Natural killer cell (primary cell): ENCODE measurements at regions not wholly inside any gene's neighbourhood (a gene's known extent, or its start where the extent isn't known, plus 50 kb on each side); places are given as distances from the start of the nearest gene placed in this dataset.

ENCODE experiments used
- ATAC-seq, 3 donors: fragments of 150-1000 bp in 2 of 3; fragments of 200-7000 bp in 1 of 3; cut with Tn5 transposase; 1 replicate in 1 of 3; 2 replicates in 2 of 3; pipeline ENCODE4 v1.10.0; 2021; ENCODE audit warnings: mild to moderate bottlenecking in 2 of 3, moderate library complexity in 2 of 3
- DNase-seq, 2 donors: peaks; one replicate each; pipeline versions ENCODE4 v3.0.0 to v3.0.0-alpha.2; 2013 to 2021; ENCODE audit warnings: mixed read lengths in 1 of 2
- H3K27ac ChIP-seq: one replicate; pipeline ENCODE4 v1.5.1; 2013; ENCODE audit warnings: mild to moderate bottlenecking, low read length
- H3K27me3 ChIP-seq: one replicate; pipeline ENCODE4 v1.6.1; 2013; ENCODE audit warnings: low read length; ENCODE audit not compliant: control insufficient read depth, insufficient read depth
- H3K36me3 ChIP-seq: one replicate; pipeline ENCODE4 v1.6.1; 2013; ENCODE audit warnings: low read length; ENCODE audit not compliant: control insufficient read depth, insufficient read depth
- H3K4me1 ChIP-seq: one replicate; pipeline ENCODE4 v1.6.1; 2013; ENCODE audit warnings: low read length; ENCODE audit not compliant: control insufficient read depth, insufficient read depth
- H3K4me3 ChIP-seq: one replicate; pipeline ENCODE4 v1.5.1; 2013; ENCODE audit warnings: low read length
- H3K9me3 ChIP-seq: one replicate; pipeline ENCODE4 v1.6.1; 2013; ENCODE audit warnings: low read length; ENCODE audit not compliant: control insufficient read depth, insufficient read depth
- H3K27ac Mint-ChIP-seq, 2 donors: one replicate each; pipeline ENCODE4 v1.8.0; 2022; ENCODE audit warnings: mild to moderate bottlenecking in 2 of 2, mixed read lengths in 2 of 2, moderate library complexity in 1 of 2
- H3K27me3 Mint-ChIP-seq, 2 donors: one replicate each; pipeline ENCODE4 v1.8.0; 2022; ENCODE audit warnings: low read depth in 2 of 2, mixed read lengths in 2 of 2
- H3K36me3 Mint-ChIP-seq: one replicate; pipeline ENCODE4 v1.8.0; 2022; ENCODE audit warnings: mixed read lengths
- H3K4me1 Mint-ChIP-seq, 2 donors: one replicate each; pipeline ENCODE4 v1.8.0; 2022; ENCODE audit warnings: mixed read lengths in 2 of 2
- H3K4me3 Mint-ChIP-seq: one replicate; pipeline ENCODE4 v1.8.0; 2022; ENCODE audit warnings: mild to moderate bottlenecking, moderate library complexity, mixed read lengths
- H3K9me3 Mint-ChIP-seq, 2 donors: one replicate each; pipeline ENCODE4 v1.8.0; 2022; ENCODE audit warnings: mixed read lengths in 2 of 2
- WGBS: methylation state at CpG from one replicate; pipeline ENCODE4 v1.1.7; 2013; ENCODE audit warnings: missing lambda C conversion rate; ENCODE audit not compliant: insufficient coverage; 5-methylcytosine and 5-hydroxymethylcytosine counted together
- intact Hi-C: fragments of 100-400 bp; cut with micrococcal nuclease; formaldehyde crosslinking; loops from one replicate; pipeline ENCODE4 v1.14.2; 2022
- TF ChIP-seq, protein P1 (sequence below): fragments of 200-600 bp; IDR thresholded peaks from one replicate; pipeline ENCODE4 v1.8.0; 2022; ENCODE audit warnings: antibody characterized with exemption

DNA sequence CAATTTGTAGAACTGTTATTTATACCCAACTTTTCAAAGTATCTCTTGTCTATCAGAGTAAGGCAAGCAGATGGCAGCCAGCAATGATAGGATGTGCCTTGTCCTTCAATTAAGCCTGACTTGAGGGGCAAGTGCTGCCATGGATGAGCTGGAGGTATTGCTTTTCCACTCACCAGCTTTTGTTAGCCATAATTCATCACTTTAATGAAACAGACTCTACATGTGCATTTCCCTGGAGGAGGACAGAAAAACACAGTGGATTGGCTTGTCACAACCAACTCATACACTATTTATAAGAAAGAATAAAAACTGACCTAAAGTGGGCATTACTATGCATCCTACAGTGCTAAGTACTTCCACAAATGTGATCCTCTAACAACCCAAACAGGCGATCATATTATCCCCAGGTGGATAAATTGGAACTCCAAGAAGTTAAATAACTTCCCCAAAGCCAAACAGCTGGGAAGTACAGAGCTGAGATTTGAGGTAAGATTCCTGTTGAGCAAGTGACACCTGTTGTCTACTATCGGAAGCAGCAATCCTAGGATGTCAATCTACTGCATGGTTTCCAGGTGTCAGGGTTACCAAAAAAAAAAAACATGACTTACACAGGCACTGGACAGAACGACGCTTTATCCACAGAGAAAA lies 73.9 kb upstream of the NRSN1 start:
- Histone ChIP-seq H3K27ac (no peak overlapping the region), H3K9me3 (no peaks in the 10 kb centered on the region), H3K36me3 (no peaks in the 10 kb centered on the region), H3K4me1 (no peaks in the 10 kb centered on the region), H3K4me3 (no peak overlapping the region), H3K27me3 (no peaks in the 10 kb centered on the region)
- H3K9me3 Mint-ChIP-seq: peaks cover 13 to 14% of the 10 kb centered on the region in 2 donors
- H3K4me1 Mint-ChIP-seq: no peaks in the 10 kb centered on the region
- ATAC-seq: no peak
- no peak for DNase-seq
- no peak overlapping the region for H3K27ac Mint-ChIP-seq
- TF ChIP-seq, protein P1, sequence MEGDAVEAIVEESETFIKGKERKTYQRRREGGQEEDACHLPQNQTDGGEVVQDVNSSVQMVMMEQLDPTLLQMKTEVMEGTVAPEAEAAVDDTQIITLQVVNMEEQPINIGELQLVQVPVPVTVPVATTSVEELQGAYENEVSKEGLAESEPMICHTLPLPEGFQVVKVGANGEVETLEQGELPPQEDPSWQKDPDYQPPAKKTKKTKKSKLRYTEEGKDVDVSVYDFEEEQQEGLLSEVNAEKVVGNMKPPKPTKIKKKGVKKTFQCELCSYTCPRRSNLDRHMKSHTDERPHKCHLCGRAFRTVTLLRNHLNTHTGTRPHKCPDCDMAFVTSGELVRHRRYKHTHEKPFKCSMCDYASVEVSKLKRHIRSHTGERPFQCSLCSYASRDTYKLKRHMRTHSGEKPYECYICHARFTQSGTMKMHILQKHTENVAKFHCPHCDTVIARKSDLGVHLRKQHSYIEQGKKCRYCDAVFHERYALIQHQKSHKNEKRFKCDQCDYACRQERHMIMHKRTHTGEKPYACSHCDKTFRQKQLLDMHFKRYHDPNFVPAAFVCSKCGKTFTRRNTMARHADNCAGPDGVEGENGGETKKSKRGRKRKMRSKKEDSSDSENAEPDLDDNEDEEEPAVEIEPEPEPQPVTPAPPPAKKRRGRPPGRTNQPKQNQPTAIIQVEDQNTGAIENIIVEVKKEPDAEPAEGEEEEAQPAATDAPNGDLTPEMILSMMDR: no peak
- intact Hi-C loops: no loop called here
- 98% methylated on average over 4 of the region's 4 CpGs for WGBS
- no peaks in the 10 kb centered on the region for H3K27me3 Mint-ChIP-seq
- H3K4me3 Mint-ChIP-seq: no peak overlapping the region
- no peaks in the 10 kb centered on the region for H3K36me3 Mint-ChIP-seq

DNA sequence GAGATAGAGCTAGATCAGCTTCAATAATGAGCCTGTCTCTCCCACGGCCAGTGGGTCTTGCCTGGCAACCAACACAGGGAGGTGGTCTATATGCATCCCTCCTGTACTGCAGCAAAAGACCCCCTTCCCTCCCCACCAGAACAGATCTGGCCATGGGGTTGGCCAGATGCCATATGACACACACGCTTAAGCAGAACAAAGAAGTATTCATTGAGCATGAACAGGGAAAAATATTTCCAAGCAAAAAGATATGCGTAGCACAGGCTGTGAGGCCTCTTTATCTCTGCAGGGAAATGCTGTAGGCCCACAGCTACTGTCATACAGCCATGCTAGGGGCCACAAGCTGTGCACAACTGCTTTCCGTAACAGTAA lies 73.4 kb upstream of the NRSN1 start:
- intact Hi-C loops: no loop called here
- 89% methylated on average over 4 of the region's 4 CpGs for WGBS

DNA sequence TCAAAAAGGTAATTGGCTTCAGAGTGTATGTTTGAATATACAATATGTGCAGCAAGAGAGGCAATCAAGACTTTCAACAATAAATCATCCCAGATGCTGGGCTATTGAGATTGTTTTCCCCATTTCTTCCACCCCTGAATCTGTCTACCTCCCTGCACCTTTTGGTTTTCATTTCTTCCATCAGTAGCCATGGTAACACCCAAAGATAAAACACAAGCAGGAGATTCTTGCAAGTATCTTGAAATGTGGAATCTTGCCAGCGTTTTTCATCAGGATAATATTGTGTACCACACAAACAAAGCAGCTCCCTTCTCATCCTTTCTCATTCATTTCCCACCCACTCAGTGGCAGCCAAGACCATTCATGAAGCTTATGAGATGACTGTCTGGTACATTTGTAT lies 73.0 kb upstream of the NRSN1 start:
- Histone ChIP-seq H3K27me3 (no peaks in the 10 kb centered on the region), H3K27ac (no peak overlapping the region), H3K4me3 (no peak overlapping the region), H3K36me3 (no peaks in the 10 kb centered on the region), H3K4me1 (no peaks in the 10 kb centered on the region), H3K9me3 (no peaks in the 10 kb centered on the region)
- H3K27me3 Mint-ChIP-seq: no peaks in the 10 kb centered on the region
- H3K9me3 Mint-ChIP-seq: peaks cover 12 to 13% of the 10 kb centered on the region in 2 donors
- WGBS: 88% methylated on average over 1 of the region's 1 CpG
- H3K27ac Mint-ChIP-seq: no peak overlapping the region
- DNase-seq (no peak), ATAC-seq (no peak)
- H3K4me1 Mint-ChIP-seq: no peaks in the 10 kb centered on the region
- no peak overlapping the region for H3K4me3 Mint-ChIP-seq
- intact Hi-C loops: no loop called here
- H3K36me3 Mint-ChIP-seq: no peaks in the 10 kb centered on the region
- TF ChIP-seq, protein P1: no peak

More for the DNA sequence above, 73.4 kb upstream of the NRSN1 start:
- no peak overlapping the region for H3K27ac Mint-ChIP-seq
- DNase-seq (no peak), ATAC-seq (no peak)
- Histone ChIP-seq H3K27me3 (no peaks in the 10 kb centered on the region), H3K27ac (no peak overlapping the region), H3K36me3 (no peaks in the 10 kb centered on the region), H3K9me3 (no peaks in the 10 kb centered on the region), H3K4me3 (no peak overlapping the region), H3K4me1 (no peaks in the 10 kb centered on the region)
- no peaks in the 10 kb centered on the region for H3K4me1 Mint-ChIP-seq
- peaks cover 12 to 13% of the 10 kb centered on the region in 2 donors for H3K9me3 Mint-ChIP-seq
- no peaks in the 10 kb centered on the region for H3K36me3 Mint-ChIP-seq
- H3K4me3 Mint-ChIP-seq: no peak overlapping the region
- TF ChIP-seq, protein P1: no peak
- H3K27me3 Mint-ChIP-seq: no peaks in the 10 kb centered on the region

DNA sequence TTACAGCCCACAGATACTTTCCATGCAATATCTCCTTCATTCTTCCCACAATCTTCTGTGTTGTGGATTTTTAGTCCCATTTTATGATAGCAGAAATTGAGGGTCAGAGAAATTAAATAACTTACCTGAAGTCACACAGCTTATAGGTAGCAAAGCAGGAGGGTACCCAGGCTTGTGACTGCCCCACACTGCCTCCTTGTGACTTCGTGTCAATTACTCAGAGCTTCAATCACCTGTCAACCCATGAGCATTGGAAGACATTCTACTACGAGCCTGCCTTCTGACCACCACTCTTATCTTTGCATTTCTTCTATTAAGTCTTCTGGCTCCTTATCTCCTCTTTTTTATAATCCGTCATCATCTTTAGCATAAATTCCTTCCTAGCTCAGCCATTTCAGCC lies 71.6 kb upstream of the NRSN1 start:
- DNase-seq (no peak), ATAC-seq (no peak)
- Histone ChIP-seq H3K9me3 (no peaks in the 10 kb centered on the region), H3K27ac (no peak overlapping the region), H3K4me3 (no peak overlapping the region), H3K27me3 (no peaks in the 10 kb centered on the region), H3K36me3 (no peaks in the 10 kb centered on the region), H3K4me1 (no peaks in the 10 kb centered on the region)
- no peak overlapping the region for H3K4me3 Mint-ChIP-seq
- no peaks in the 10 kb centered on the region for H3K27me3 Mint-ChIP-seq
- intact Hi-C loops: no loop called here
- WGBS: 84% methylated on average over 3 of the region's 3 CpGs
- no peaks in the 10 kb centered on the region for H3K36me3 Mint-ChIP-seq
- no peaks in the 10 kb centered on the region for H3K4me1 Mint-ChIP-seq
- no peak overlapping the region for H3K27ac Mint-ChIP-seq
- TF ChIP-seq, protein P1: no peak
- H3K9me3 Mint-ChIP-seq: peaks cover 10 to 11% of the 10 kb centered on the region in 2 donors
